Stomach (tissue), 8 donors: ENCODE measurements at regions not wholly inside any gene's neighbourhood (a gene's known extent, or its start where the extent isn't known, plus 50 kb on each side); places are given as distances from the start of the nearest gene placed in this dataset.

ENCODE experiments used
- DNase-seq, 2 donors: peaks; one replicate each; pipeline versions ENCODE4 v3.0.0 to v3.0.0-alpha.2; 2013 to 2019
- H3K27ac ChIP-seq, 5 donors: fragments of 200-600 bp in 4 of 5; sonication (generic) in 4 of 5; one replicate each; pipeline ENCODE4 v1.5.1; 2013 to 2019; ENCODE audit warnings: mild to moderate bottlenecking in 1 of 5, moderate library complexity in 1 of 5
- H3K27me3 ChIP-seq, 3 donors: fragments of 200-600 bp; sonication (generic); one replicate each; pipeline ENCODE4 v1.5.1; 2017 to 2019; ENCODE audit warnings: mixed run types in 1 of 3
- H3K36me3 ChIP-seq, 4 donors: fragments of 200-600 bp; sonication (generic); 1 replicate in 3 of 4; 2 replicates in 1 of 4; pipeline ENCODE4 v1.5.1; 2016 to 2019
- H3K4me1 ChIP-seq, 4 donors: fragments of 200-600 bp; sonication (generic); one replicate each; pipeline ENCODE4 v1.5.1; 2016 to 2019
- H3K4me3 ChIP-seq, 4 donors: fragments of 200-600 bp; sonication (generic) in 3 of 4; one replicate each; pipeline ENCODE4 v1.5.1; 2016 to 2019; ENCODE audit warnings: mild to moderate bottlenecking in 1 of 4
- H3K9me3 ChIP-seq, 4 donors: fragments of 200-600 bp; sonication (generic); one replicate each; pipeline ENCODE4 v1.5.1; 2016 to 2019
- EP300 ChIP-seq: sonication (generic); formaldehyde crosslinking; IDR thresholded peaks from one replicate; pipeline ENCODE4 v1.6.1; 2017; ENCODE audit warnings: antibody characterized with exemption
- POLR2A ChIP-seq, 4 donors: fragments of 450-650 bp; IDR thresholded peaks; one replicate each; pipeline ENCODE4 v1.6.1; 2016; ENCODE audit warnings: antibody characterized with exemption in 4 of 4, control low read depth in 2 of 4, mild to moderate bottlenecking in 1 of 4, moderate library complexity in 1 of 4
- POLR2AphosphoS5 ChIP-seq, 3 donors: sonication (generic); formaldehyde crosslinking; IDR thresholded peaks; one replicate each; pipeline ENCODE4 v1.6.1; 2016; ENCODE audit warnings: antibody characterized with exemption in 3 of 3
- WGBS, 5 donors: extraction: QIAGEN DNeasy Blood & Tissue Kit in 3 of 5; methylation state at CpG; one replicate each; pipeline versions ENCODE4 v1.1.5 to v1.1.7; 2013 to 2018; 5-methylcytosine and 5-hydroxymethylcytosine counted together
- intact Hi-C: fragments of 100-400 bp; cut with DNase I; formaldehyde crosslinking; loops from one replicate; pipeline ENCODE4 v1.15.1; 2023; ENCODE audit warnings: low total_unique reads
- TF ChIP-seq, protein P1 (sequence below), 7 experiments: fragments of 450-650 bp in 4 of 7; fragments of 200-600 bp in 3 of 7; sonication (generic) in 3 of 7; IDR thresholded peaks; one replicate each; pipeline ENCODE4 v1.5.1; 2016 to 2019; ENCODE audit warnings: antibody characterized with exemption in 7 of 7, control low read depth in 2 of 7, mild to moderate bottlenecking in 1 of 7
- donor health status: healthy with polysubstance abuse.
- donor health status: Bipolar disorder and iron deficiency.
- donor health status: healthy.

DNA sequence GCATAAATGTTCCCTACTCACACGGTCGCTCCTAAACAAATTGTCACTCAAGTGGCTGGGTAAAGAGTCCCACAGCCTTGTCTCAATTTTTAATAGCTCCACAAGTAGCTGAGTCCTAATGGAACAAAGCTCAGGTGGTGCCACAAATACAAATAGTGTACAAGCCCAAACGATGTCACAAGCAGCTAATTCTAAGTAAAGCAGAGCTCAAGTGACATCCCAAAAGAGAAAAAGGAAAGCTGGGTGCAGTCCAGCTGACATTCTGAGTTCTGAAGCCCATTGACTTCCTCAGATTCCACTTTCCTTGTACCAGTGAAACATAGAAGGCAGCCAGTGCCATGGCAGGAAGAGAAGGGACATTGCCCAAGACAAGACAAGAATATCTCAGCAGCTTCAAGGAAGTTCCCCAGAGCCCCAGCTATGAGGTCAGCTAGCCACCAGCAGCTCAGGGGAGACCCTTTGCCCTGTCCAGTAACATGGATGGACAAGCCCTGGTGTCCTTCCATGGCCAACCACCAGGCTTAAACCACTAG, 231.2 kb upstream of the SGCD start:
- 70 to 80% (median 76%) methylated on average over 3 of the region's 3 CpGs for WGBS, 5 donors
- H3K9me3 ChIP-seq: peaks cover 0 to 14% (median 9%) of the 10 kb centered on the region in 4 donors
- no peaks in the 10 kb centered on the region for H3K36me3 ChIP-seq
- no peak overlapping the region for H3K27ac ChIP-seq
- no peak overlapping the region for H3K4me3 ChIP-seq
- intact Hi-C loops: no loop called here
- TF ChIP-seq POLR2AphosphoS5 (IDR thresholded peaks at IDR 0.05) (no peak), POLR2A (IDR thresholded peaks at IDR 0.05) (no peak), EP300 (no peak)
- TF ChIP-seq, protein P1, sequence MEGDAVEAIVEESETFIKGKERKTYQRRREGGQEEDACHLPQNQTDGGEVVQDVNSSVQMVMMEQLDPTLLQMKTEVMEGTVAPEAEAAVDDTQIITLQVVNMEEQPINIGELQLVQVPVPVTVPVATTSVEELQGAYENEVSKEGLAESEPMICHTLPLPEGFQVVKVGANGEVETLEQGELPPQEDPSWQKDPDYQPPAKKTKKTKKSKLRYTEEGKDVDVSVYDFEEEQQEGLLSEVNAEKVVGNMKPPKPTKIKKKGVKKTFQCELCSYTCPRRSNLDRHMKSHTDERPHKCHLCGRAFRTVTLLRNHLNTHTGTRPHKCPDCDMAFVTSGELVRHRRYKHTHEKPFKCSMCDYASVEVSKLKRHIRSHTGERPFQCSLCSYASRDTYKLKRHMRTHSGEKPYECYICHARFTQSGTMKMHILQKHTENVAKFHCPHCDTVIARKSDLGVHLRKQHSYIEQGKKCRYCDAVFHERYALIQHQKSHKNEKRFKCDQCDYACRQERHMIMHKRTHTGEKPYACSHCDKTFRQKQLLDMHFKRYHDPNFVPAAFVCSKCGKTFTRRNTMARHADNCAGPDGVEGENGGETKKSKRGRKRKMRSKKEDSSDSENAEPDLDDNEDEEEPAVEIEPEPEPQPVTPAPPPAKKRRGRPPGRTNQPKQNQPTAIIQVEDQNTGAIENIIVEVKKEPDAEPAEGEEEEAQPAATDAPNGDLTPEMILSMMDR (IDR thresholded peaks at IDR 0.05): no peak
- H3K4me1 ChIP-seq: no peaks in the 10 kb centered on the region
- H3K27me3 ChIP-seq: no peaks in the 10 kb centered on the region
- DNase-seq: no peak

DNA sequence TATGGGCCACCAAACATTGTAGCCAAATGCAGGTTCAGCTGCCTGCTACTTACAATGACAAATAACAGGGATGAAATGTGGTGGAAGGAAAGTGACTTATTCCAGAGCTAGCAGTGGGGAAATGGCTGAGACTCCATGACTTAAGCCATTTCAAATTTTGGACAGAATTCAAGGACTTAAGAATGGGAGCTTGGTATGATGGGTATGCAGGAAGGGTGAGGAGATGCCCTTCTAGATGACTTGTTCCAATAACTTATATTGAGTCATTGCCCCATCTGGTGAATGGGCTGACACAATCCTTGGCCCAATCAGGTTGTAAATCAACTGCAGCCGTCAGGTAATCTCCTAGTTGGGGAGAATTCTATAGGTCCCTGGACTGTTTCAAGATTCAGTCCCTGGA, 230.7 kb upstream of the SGCD start:
- no peak for TF ChIP-seq POLR2AphosphoS5 (IDR thresholded peaks at IDR 0.05)
- TF ChIP-seq EP300: no peak
- no peak for TF ChIP-seq POLR2A (IDR thresholded peaks at IDR 0.05)
- TF ChIP-seq, protein P1 (IDR thresholded peaks at IDR 0.05): no peak
- intact Hi-C loops: no loop called here
- no peak for DNase-seq
- WGBS, 5 donors: 72 to 88% (median 82%) methylated on average over 1 of the region's 1 CpG
- no peak overlapping the region for H3K27ac ChIP-seq
- no peaks in the 10 kb centered on the region for H3K4me1 ChIP-seq
- no peak overlapping the region for H3K4me3 ChIP-seq
- no peaks in the 10 kb centered on the region for H3K36me3 ChIP-seq
- H3K27me3 ChIP-seq: no peaks in the 10 kb centered on the region
- peaks cover 0 to 9% (median 4%) of the 10 kb centered on the region in 4 donors for H3K9me3 ChIP-seq

DNA sequence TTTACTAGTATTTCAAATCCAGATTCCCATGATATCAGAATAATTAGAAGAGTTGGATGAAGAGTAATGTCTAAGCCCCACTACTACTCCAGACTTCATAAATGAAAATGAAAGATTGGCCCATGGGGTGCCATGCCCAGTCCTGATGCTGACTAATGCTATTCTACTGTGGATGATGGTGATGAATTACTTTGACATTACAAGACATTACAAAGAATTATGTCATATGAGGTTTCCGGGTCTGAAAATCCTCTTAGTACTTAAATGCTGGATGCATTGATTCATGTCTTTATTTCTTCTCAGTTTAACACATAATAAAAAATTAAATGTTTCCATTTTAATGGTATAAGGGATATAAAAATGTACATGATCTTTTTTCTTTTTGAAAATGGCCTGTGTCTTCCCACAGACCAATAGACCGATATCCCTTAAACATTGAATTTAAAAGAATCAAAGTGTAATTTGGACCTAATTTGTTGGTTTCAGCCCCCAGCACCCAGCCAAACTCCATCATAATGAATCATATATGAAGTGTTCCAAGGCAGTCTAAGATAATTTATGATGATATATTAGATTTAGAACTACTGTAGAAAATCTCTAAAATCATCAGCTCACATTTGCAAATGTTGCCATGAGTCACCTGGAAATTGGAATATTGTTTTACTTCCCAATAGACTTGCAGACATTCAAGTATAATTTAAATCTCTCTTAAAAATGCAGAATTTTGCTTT, 223.6 kb upstream of the SGCD start:
- no peaks in the 10 kb centered on the region for H3K9me3 ChIP-seq
- DNase-seq: no peak
- no peak overlapping the region for H3K27ac ChIP-seq
- no peaks in the 10 kb centered on the region for H3K27me3 ChIP-seq
- no peak overlapping the region for H3K4me3 ChIP-seq
- no peaks in the 10 kb centered on the region for H3K36me3 ChIP-seq
- intact Hi-C loops: no loop called here
- 84 to 95% (median 92%) methylated on average over 2 of the region's 2 CpGs for WGBS, 5 donors
- TF ChIP-seq POLR2AphosphoS5 (IDR thresholded peaks at IDR 0.05) (no peak), EP300 (no peak), POLR2A (IDR thresholded peaks at IDR 0.05) (no peak)
- TF ChIP-seq, protein P1 (IDR thresholded peaks at IDR 0.05): no peak
- H3K4me1 ChIP-seq: no peaks in the 10 kb centered on the region

DNA sequence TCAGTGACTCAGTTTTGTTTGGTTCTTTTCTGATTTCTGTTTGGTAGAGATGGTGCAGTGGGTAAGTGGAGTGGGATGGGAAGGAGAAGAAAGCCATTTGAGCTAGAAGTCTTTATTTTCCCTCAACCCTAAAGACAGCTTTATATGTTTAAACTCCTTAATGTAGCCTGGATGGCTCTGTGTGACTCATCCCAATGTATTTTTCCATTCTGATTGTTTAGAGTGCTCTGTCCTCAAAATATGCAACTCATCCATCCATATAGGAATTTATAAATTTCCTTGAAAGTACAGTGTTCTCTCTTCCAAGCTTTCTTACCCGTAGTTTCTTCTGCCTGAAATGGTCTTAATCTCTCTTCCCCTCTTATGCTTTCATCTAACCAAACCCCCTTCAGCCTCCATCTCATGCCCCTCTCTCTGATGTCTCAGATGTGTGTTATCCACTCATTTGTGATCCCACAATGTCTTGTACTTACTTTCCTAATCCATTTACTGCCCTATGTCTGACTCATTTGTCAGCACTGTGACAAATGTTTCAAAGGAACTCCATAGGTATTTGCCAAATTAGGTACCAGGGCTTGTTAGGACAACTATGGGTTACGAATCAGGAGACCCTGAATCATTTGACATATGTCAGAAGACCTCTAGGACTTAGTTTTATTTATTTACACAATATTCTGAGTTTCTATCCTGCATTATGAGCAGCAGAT, 217.5 kb upstream of the SGCD start:
- Histone ChIP-seq H3K27ac (no peak overlapping the region), H3K4me3 (no peak overlapping the region), H3K36me3 (no peaks in the 10 kb centered on the region), H3K27me3 (no peaks in the 10 kb centered on the region), H3K4me1 (no peaks in the 10 kb centered on the region), H3K9me3 (no peaks in the 10 kb centered on the region)
- intact Hi-C loops: no loop called here
- DNase-seq: no peak
- TF ChIP-seq, protein P1 (IDR thresholded peaks at IDR 0.05): no peak
- no peak for TF ChIP-seq EP300
- TF ChIP-seq POLR2AphosphoS5 (IDR thresholded peaks at IDR 0.05): no peak
- no peak for TF ChIP-seq POLR2A (IDR thresholded peaks at IDR 0.05)
- WGBS, 5 donors: 50 to 70% (median 65%) methylated on average over 2 of the region's 2 CpGs
